ENCODE measurements at regions not wholly inside any gene's neighbourhood (a gene's known extent, or its start where the extent isn't known, plus 50 kb on each side); places are given as distances from the start of the nearest gene placed in this dataset.
"Not testable (repeated sequence)": the region's sequence is repeated elsewhere in the genome, so short reads cannot be mapped to it uniquely, and the experiment has no call there.

- peaks cover 19 to 25% of the 10 kb centered on the region in 2 donors for H3K9me3 Mint-ChIP-seq
- no peaks in the 10 kb centered on the region for H3K27me3 ChIP-seq (ENCODE audit: control insufficient read depth, insufficient read depth, low read length)
- no peak overlapping the region for H3K27ac ChIP-seq (ENCODE audit: low read length)
- H3K27me3 Mint-ChIP-seq (ENCODE audit: low read depth in 2 of 2), result no peaks in the 10 kb centered on the region
- no peaks in the 10 kb centered on the region for H3K4me1 Mint-ChIP-seq
- no peak for TF ChIP-seq CTCF (IDR thresholded peaks at IDR 0.05)
- no peaks in the 10 kb centered on the region for H3K4me1 ChIP-seq (ENCODE audit: control insufficient read depth, insufficient read depth, low read length)
- no peak for ATAC-seq
- H3K36me3 Mint-ChIP-seq, result peaks cover 7% of the 10 kb centered on the region
- no peak overlapping the region for H3K4me3 Mint-ChIP-seq
- intact Hi-C loops (cut with micrococcal nuclease), result no loop called here
- no peaks in the 10 kb centered on the region for H3K36me3 ChIP-seq (ENCODE audit: control insufficient read depth, insufficient read depth, low read length)
- no peak for DNase-seq
- H3K9me3 ChIP-seq (ENCODE audit: control insufficient read depth, insufficient read depth, low read length), result no peaks in the 10 kb centered on the region
- H3K4me3 ChIP-seq (ENCODE audit: low read length), result no peak overlapping the region
- H3K27ac Mint-ChIP-seq, result no peak overlapping the region
Observed at GRCh38 chr5:7157083-7157482, 238.9 kb upstream of the ADCY2 start.

- intact Hi-C loops (cut with micrococcal nuclease), result no loop called here
- H3K9me3 Mint-ChIP-seq, result peaks cover 5 to 12% of the 10 kb centered on the region in 2 donors
- no peak for ATAC-seq
Observed at GRCh38 chr5:7169240-7169878, 226.6 kb upstream of the ADCY2 start.

GRCh38 chr5:7170785-7171184 lies 225.2 kb upstream of the ADCY2 start:
- H3K27me3 ChIP-seq (ENCODE audit: control insufficient read depth, insufficient read depth, low read length); H3K27me3 Mint-ChIP-seq (ENCODE audit: low read depth in 2 of 2); H3K27ac ChIP-seq (ENCODE audit: low read length); H3K4me3 Mint-ChIP-seq; H3K4me1 ChIP-seq (ENCODE audit: control insufficient read depth, insufficient read depth, low read length); H3K4me1 Mint-ChIP-seq; ATAC-seq; H3K36me3 ChIP-seq (ENCODE audit: control insufficient read depth, insufficient read depth, low read length); H3K27ac Mint-ChIP-seq; DNase-seq; H3K36me3 Mint-ChIP-seq; H3K4me3 ChIP-seq (ENCODE audit: low read length); H3K9me3 ChIP-seq (ENCODE audit: control insufficient read depth, insufficient read depth, low read length); intact Hi-C loops (cut with micrococcal nuclease): not testable (repeated sequence)
- 78% methylated on average over 16 of the region's 16 CpGs for WGBS (ENCODE audit: insufficient coverage)
- peaks cover 5 to 12% of the 10 kb centered on the region in 2 donors for H3K9me3 Mint-ChIP-seq

More at GRCh38 chr5:7169240-7169878, 226.6 kb upstream of the ADCY2 start:
- no peak for DNase-seq
- Mint-ChIP-seq H3K27me3 (ENCODE audit: low read depth in 2 of 2) (no peaks in the 10 kb centered on the region), H3K4me3 (no peak overlapping the region), H3K36me3 (no peaks in the 10 kb centered on the region), H3K4me1 (no peaks in the 10 kb centered on the region), H3K27ac (no peak overlapping the region)
- Histone ChIP-seq H3K9me3 (ENCODE audit: control insufficient read depth, insufficient read depth, low read length) (no peaks in the 10 kb centered on the region), H3K4me3 (ENCODE audit: low read length) (no peak overlapping the region), H3K36me3 (ENCODE audit: control insufficient read depth, insufficient read depth, low read length) (no peaks in the 10 kb centered on the region), H3K27me3 (ENCODE audit: control insufficient read depth, insufficient read depth, low read length) (no peaks in the 10 kb centered on the region), H3K4me1 (ENCODE audit: control insufficient read depth, insufficient read depth, low read length) (no peaks in the 10 kb centered on the region), H3K27ac (ENCODE audit: low read length) (no peak overlapping the region)
- TF ChIP-seq CTCF (IDR thresholded peaks at IDR 0.05), result no peak
- WGBS (ENCODE audit: insufficient coverage), result 94% methylated on average over 1 of the region's 4 CpGs

- H3K27me3 ChIP-seq (ENCODE audit: control insufficient read depth, insufficient read depth, low read length), result no peaks in the 10 kb centered on the region
- intact Hi-C loops (cut with micrococcal nuclease), result no loop called here
- no peaks in the 10 kb centered on the region for H3K36me3 ChIP-seq (ENCODE audit: control insufficient read depth, insufficient read depth, low read length)
- ATAC-seq, result no peak
- 89% methylated on average over 2 of the region's 3 CpGs for WGBS (ENCODE audit: insufficient coverage)
- Mint-ChIP-seq H3K27me3 (ENCODE audit: low read depth in 2 of 2) (no peaks in the 10 kb centered on the region), H3K9me3 (no peaks in the 10 kb centered on the region), H3K36me3 (no peaks in the 10 kb centered on the region), H3K4me3 (no peak overlapping the region), H3K4me1 (no peaks in the 10 kb centered on the region), H3K27ac (no peak overlapping the region)
- H3K4me3 ChIP-seq (ENCODE audit: low read length), result no peak overlapping the region
- no peak for DNase-seq
- no peak for TF ChIP-seq CTCF (IDR thresholded peaks at IDR 0.05)
- no peaks in the 10 kb centered on the region for H3K9me3 ChIP-seq (ENCODE audit: control insufficient read depth, insufficient read depth, low read length)
- H3K27ac ChIP-seq (ENCODE audit: low read length), result no peak overlapping the region
- H3K4me1 ChIP-seq (ENCODE audit: control insufficient read depth, insufficient read depth, low read length), result no peaks in the 10 kb centered on the region
Observed at GRCh38 chr5:7179364-7179763, 216.6 kb upstream of the ADCY2 start.
